ENCODE measurements at regions not wholly inside any gene's neighbourhood (a gene's known extent, or its start where the extent isn't known, plus 50 kb on each side); places are given as distances from the start of the nearest gene placed in this dataset.

DNA sequence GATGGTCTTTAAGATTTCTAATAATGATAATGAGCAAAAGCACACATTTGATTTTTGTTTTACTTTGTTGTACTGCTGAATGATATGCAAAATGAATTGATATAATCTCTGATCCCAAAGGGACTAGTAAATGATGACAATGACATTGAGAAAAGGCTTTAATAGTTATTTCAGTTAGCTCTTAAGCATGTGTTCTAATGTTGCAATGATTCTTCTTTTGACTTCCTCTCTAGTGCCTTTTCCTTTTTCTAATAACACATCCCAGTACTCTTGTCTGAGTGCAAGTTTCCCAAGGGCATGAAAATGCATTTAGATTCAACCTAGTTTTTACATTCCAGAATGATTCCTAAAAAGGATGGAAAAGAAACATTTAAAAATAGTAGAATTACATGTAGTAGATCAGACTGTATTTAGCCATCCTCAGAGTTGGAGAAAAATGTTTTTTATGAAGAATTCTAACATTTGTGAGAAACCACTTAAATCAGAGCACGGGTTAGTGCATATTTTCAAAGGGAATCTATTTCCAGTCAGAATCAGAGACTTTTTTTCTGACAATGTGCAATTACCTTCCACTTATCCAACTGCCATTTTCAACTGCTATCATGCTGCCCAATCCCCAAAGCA, 508.8 kb downstream of the C4orf33 start:
- Mint-ChIP-seq H3K4me1 (no peaks in the 10 kb centered on the region), H3K27me3 (no peaks in the 10 kb centered on the region), H3K9me3 (peaks cover 8% of the 10 kb centered on the region), H3K27ac (ENCODE audit: low read depth) (no peak overlapping the region), H3K4me3 (no peak overlapping the region), H3K36me3 (ENCODE audit: insufficient read depth) (no peaks in the 10 kb centered on the region)
- no peak for DNase-seq (ENCODE audit: low spot score in 2 of 2)
- ATAC-seq (replicated peaks; ENCODE audit: extremely low read depth, poor library complexity, severe bottlenecking), result no peak

DNA sequence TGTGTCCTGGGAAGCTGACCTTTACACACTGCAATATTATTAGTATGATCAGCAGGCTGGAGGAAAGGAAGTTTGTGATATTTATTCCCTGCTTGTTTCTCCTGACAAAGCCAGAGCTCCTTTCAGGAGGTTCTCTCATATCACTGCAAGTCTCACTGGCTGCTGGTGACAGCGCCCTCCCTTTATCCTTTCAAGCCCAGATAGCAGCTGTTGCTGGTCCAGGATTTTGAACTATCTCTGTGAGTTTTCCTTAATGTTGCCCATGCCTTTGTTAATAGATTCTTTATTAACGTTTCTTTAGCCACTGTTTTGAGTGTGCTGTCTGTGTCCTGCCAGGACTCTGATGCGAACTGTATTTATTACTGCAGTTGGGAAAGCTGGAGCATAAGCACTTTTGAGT, 518.7 kb downstream of the C4orf33 start:
- DNase-seq (ENCODE audit: low spot score in 2 of 2) (no peak), ATAC-seq (replicated peaks; ENCODE audit: extremely low read depth, poor library complexity, severe bottlenecking) (no peak)
- Mint-ChIP-seq H3K36me3 (ENCODE audit: insufficient read depth) (no peaks in the 10 kb centered on the region), H3K9me3 (peaks cover 12% of the 10 kb centered on the region), H3K4me3 (no peak overlapping the region), H3K27me3 (no peaks in the 10 kb centered on the region), H3K4me1 (no peaks in the 10 kb centered on the region), H3K27ac (ENCODE audit: low read depth) (no peak overlapping the region)

DNA sequence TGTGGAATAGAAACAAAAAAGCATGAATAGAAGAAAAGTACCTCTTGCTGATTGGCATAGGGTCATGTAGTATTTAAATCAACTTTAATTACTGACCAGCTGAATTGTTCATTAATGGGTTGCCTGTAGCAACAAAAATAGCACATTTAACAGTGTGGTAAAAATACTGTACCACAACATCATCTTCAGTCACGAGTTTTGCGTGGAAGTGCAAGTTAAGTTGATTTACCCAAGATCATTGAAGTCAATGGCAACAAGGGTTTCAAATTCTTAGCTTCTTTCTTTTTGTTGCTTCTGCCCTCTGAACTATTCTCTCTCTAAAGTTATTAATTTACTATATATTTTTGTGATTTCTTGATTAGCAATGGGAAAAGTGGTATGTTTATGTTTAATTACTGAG, 526.6 kb downstream of the C4orf33 start:
- H3K27me3 Mint-ChIP-seq, result no peaks in the 10 kb centered on the region
- no peaks in the 10 kb centered on the region for H3K36me3 Mint-ChIP-seq (ENCODE audit: insufficient read depth)
- DNase-seq (ENCODE audit: low spot score in 2 of 2) (no peak), ATAC-seq (replicated peaks; ENCODE audit: extremely low read depth, poor library complexity, severe bottlenecking) (no peak)
- peaks cover 7% of the 10 kb centered on the region for H3K9me3 Mint-ChIP-seq
- H3K4me3 Mint-ChIP-seq, result no peak overlapping the region
- no peaks in the 10 kb centered on the region for H3K4me1 Mint-ChIP-seq
- no peak overlapping the region for H3K27ac Mint-ChIP-seq (ENCODE audit: low read depth)

DNA sequence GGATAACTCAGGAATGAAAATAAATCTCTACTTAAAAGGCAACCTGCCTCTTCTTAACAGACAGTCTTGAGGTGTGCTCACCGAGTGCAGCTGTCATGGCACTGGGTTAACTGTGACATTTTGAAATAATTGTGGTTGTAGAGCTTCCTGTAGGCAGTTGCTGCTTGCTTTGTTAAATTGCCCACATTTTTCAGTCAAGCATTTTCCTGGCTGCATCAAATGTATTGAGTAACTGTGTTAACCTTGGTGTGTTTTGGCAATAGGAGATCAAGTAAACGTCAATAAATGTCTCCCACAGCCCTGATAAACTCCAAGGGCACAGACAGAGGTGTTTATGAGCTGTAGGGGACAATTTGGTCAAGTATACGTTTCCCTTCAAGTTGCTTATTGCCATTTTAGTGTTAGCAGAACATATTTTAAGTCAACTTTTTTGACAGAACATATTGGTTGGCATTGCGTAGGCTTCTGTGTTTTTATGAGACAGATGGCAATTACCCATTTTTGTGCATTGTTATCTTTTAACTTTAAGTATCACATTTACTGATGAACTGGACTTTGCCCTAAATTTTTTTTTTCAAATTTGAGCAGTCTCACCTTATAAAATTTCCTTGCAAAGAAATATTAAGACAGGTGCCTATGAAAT, 527.4 kb downstream of the C4orf33 start:
- no peak for ATAC-seq (replicated peaks; ENCODE audit: extremely low read depth, poor library complexity, severe bottlenecking)
- DNase-seq (ENCODE audit: low spot score in 2 of 2), result no peak
- H3K4me3 Mint-ChIP-seq, result no peak overlapping the region
- H3K27ac Mint-ChIP-seq (ENCODE audit: low read depth), result no peak overlapping the region
- H3K27me3 Mint-ChIP-seq, result no peaks in the 10 kb centered on the region
- peaks cover 7% of the 10 kb centered on the region for H3K9me3 Mint-ChIP-seq
- H3K36me3 Mint-ChIP-seq (ENCODE audit: insufficient read depth), result no peaks in the 10 kb centered on the region
- H3K4me1 Mint-ChIP-seq, result no peaks in the 10 kb centered on the region

DNA sequence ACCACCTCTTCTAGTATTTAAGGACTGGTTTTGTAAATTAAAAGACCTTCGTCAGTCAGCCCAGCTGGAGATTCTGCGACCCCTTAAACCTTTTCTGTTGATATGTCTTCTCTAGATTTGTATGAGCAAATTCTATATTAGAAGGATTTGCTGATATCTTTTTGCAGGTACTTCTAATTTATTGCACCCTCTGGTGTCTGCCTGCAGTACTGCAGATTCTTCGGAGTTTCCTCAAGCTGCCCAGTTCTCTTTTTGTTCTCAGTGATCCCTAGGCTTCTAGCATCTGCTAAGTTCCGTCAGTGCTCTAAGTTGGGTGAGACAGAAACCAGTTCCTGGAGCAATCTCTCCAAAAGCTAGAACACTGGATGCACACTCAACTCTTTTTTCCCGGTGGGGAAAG, 545.2 kb downstream of the C4orf33 start:
- H3K27me3 Mint-ChIP-seq, result no peaks in the 10 kb centered on the region
- no peak for ATAC-seq (replicated peaks; ENCODE audit: extremely low read depth, poor library complexity, severe bottlenecking)
- H3K4me3 Mint-ChIP-seq, result no peak overlapping the region
- no peaks in the 10 kb centered on the region for H3K9me3 Mint-ChIP-seq
- H3K36me3 Mint-ChIP-seq (ENCODE audit: insufficient read depth), result no peaks in the 10 kb centered on the region
- H3K4me1 Mint-ChIP-seq, result no peaks in the 10 kb centered on the region
- peak in 1 of 2 donors; percentile 16 for DNase-seq (ENCODE audit: low spot score in 2 of 2)
- H3K27ac Mint-ChIP-seq (ENCODE audit: low read depth), result no peak overlapping the region

DNA sequence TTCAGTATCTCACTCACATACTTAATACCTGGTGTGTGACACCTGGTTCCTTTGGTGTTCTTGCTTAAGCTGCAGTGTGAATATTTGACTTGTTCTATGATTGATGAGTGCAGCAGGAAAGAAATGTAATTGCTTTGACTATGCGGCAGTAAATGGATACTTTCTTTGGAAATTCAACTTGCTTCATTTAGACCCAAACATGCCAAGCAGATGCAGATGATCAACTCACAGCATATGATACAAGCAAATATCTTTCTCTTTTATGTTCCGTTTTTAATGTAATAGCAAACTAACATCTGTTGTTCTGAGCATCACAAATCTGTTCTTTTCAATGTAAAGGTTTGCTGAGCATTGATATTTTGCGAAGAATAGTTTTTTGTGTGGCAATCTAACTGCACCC, 549.5 kb downstream of the C4orf33 start:
- no peaks in the 10 kb centered on the region for H3K27me3 Mint-ChIP-seq
- no peaks in the 10 kb centered on the region for H3K4me1 Mint-ChIP-seq
- H3K36me3 Mint-ChIP-seq (ENCODE audit: insufficient read depth), result no peaks in the 10 kb centered on the region
- no peak for ATAC-seq (replicated peaks; ENCODE audit: extremely low read depth, poor library complexity, severe bottlenecking)
- no peaks in the 10 kb centered on the region for H3K9me3 Mint-ChIP-seq
- DNase-seq (ENCODE audit: low spot score in 2 of 2), result no peak
- no peak overlapping the region for H3K4me3 Mint-ChIP-seq
- H3K27ac Mint-ChIP-seq (ENCODE audit: low read depth), result no peak overlapping the region

DNA sequence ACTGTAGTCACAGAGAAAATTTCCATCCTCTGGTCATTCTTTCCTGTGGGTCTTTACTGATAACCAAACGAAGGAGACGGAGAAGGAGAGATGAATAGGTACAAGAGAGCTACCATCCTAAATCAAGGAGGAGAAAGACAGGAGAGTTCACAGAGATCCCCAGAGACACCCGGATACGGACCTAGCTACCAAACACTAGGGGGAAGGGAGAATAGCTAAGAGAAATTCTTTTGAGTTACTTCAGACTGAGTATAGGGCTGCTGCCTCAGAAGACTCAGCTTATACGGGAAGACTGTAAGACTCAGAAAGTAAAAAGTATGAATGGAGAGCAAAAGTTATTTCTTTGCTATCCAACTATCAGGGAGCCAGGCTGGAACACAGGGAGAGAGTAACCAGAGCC, 572.1 kb downstream of the C4orf33 start:
- Mint-ChIP-seq H3K27ac (ENCODE audit: low read depth) (no peak overlapping the region), H3K4me3 (no peak overlapping the region), H3K36me3 (ENCODE audit: insufficient read depth) (peaks cover 2% of the 10 kb centered on the region), H3K4me1 (no peaks in the 10 kb centered on the region), H3K9me3 (peaks cover 4% of the 10 kb centered on the region), H3K27me3 (no peaks in the 10 kb centered on the region)
- DNase-seq (ENCODE audit: low spot score in 2 of 2) (no peak), ATAC-seq (replicated peaks; ENCODE audit: extremely low read depth, poor library complexity, severe bottlenecking) (no peak)

DNA sequence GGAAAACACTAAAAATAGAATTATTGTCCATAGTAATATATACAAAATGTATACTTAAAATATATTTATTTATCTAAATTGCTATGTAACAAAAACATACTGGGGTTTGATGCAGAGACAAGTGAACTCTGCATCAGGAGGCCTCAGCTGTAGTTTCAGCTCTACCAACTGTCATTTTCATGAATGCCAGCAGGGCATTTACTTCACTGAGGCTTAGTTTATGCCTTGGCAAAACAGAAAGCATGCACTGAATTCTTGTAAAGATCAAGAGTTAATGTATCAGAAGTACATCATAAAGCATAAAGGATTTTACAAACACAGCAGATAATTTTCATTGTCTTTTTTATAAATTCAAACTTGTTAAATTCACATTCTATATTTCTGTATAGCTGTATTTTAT, 577.0 kb downstream of the C4orf33 start:
- no peak overlapping the region for H3K4me3 Mint-ChIP-seq

DNA sequence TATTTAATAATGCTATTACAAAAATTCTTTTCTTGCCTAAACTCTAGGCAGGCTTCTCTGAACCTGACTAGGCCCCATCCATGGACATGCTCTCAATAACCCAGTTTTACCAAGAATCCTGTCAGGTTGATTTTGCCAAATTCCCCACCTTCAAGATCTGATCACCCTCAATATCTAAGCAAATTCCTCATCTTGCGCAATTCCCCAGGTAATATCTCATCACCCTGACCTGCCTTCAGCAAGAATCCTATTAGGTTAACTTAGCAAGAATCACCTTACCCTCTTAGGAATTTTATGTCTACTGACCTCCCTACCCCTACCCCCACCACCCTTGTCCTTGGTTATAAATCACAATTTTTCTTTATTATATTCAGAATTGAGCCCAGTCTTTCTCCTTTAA, 579.1 kb downstream of the C4orf33 start:
- H3K36me3 Mint-ChIP-seq (ENCODE audit: insufficient read depth), result no peaks in the 10 kb centered on the region
- no peak for ATAC-seq (replicated peaks; ENCODE audit: extremely low read depth, poor library complexity, severe bottlenecking)
- no peak overlapping the region for H3K4me3 Mint-ChIP-seq
- no peaks in the 10 kb centered on the region for H3K4me1 Mint-ChIP-seq
- H3K27ac Mint-ChIP-seq (ENCODE audit: low read depth), result no peak overlapping the region
- H3K9me3 Mint-ChIP-seq, result peaks cover 12% of the 10 kb centered on the region
- no peaks in the 10 kb centered on the region for H3K27me3 Mint-ChIP-seq
- DNase-seq (ENCODE audit: low spot score in 2 of 2), result no peak

More for the DNA sequence above, 577.0 kb downstream of the C4orf33 start:
- Mint-ChIP-seq H3K27me3 (no peaks in the 10 kb centered on the region), H3K4me1 (no peaks in the 10 kb centered on the region), H3K9me3 (peaks cover 10% of the 10 kb centered on the region), H3K36me3 (ENCODE audit: insufficient read depth) (peaks cover under 1% of the 10 kb centered on the region), H3K27ac (ENCODE audit: low read depth) (no peak overlapping the region)
- no peak for DNase-seq (ENCODE audit: low spot score in 2 of 2)
- no peak for ATAC-seq (replicated peaks; ENCODE audit: extremely low read depth, poor library complexity, severe bottlenecking)

DNA sequence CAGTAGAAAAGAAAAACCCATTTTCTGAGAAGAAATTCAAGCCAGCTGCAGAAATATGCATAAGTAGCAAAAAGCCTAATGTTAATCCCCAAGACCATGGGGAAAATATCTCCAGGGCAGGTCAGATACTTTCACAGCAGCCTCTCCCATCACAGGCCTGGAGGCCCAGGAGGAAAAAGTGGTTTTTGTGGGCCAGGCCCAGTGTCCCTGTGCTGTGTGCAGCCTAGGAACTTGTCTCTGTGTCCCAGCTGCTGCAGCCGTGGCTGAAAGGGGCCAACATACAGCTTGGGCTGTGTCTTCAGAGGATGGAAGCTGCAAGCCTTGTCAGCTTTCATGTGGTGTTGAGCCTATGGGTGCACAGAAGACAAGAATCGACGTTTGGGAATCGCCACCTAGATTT, 581.0 kb downstream of the C4orf33 start:
- Mint-ChIP-seq H3K27ac (ENCODE audit: low read depth) (no peak overlapping the region), H3K4me1 (no peaks in the 10 kb centered on the region), H3K4me3 (no peak overlapping the region), H3K27me3 (no peaks in the 10 kb centered on the region), H3K9me3 (peaks cover 12% of the 10 kb centered on the region), H3K36me3 (ENCODE audit: insufficient read depth) (no peaks in the 10 kb centered on the region)
- DNase-seq (ENCODE audit: low spot score in 2 of 2) (no peak), ATAC-seq (replicated peaks; ENCODE audit: extremely low read depth, poor library complexity, severe bottlenecking) (no peak)

DNA sequence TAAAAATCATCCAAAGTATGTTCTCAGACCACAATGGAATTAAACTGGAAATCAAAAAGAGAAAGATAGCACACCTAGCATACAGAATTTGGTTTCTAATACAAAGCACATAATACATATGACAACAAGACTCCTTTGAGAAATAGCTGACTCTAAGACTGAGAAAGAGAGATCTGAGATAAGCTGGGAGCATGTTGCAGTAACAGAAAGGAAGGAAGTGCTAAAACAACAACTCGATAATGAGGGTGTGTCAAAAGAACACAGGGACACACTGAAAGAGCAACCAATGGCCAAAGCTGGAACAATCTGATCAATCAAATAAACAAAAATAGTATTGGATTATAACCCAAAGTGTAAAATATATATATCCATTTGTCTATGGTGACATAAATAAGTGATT, 586.6 kb downstream of the C4orf33 start:
- H3K4me1 Mint-ChIP-seq, result no peaks in the 10 kb centered on the region
- ATAC-seq (replicated peaks; ENCODE audit: extremely low read depth, poor library complexity, severe bottlenecking) (no peak), DNase-seq (ENCODE audit: low spot score in 2 of 2) (no peak)
- no peaks in the 10 kb centered on the region for H3K27me3 Mint-ChIP-seq
- peaks cover 10% of the 10 kb centered on the region for H3K9me3 Mint-ChIP-seq
- no peak overlapping the region for H3K27ac Mint-ChIP-seq (ENCODE audit: low read depth)
- H3K4me3 Mint-ChIP-seq, result no peak overlapping the region
- H3K36me3 Mint-ChIP-seq (ENCODE audit: insufficient read depth), result no peaks in the 10 kb centered on the region

DNA sequence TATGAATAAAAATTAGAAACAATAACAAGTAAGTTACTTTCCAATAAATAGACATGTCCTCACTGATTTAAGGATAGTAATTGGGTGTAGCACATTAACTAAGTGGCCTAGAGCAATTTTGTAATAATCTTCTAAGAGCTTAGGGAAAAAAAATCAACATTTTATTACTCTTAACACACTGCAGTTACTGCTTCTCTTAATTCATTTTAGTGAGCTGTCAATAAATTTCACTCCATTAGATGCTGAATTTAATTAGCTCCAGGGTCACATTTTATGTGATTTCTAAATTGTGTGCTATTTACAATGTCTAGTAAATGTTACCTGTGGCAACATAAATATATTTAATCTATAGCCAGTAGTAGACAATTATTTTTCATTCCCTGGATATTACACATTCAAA, 612.0 kb downstream of the C4orf33 start:
- Mint-ChIP-seq H3K36me3 (ENCODE audit: insufficient read depth) (peaks cover 1% of the 10 kb centered on the region), H3K4me1 (no peaks in the 10 kb centered on the region), H3K27ac (ENCODE audit: low read depth) (no peak overlapping the region), H3K27me3 (no peaks in the 10 kb centered on the region), H3K4me3 (no peak overlapping the region), H3K9me3 (peaks cover 7% of the 10 kb centered on the region)
- no peak for ATAC-seq (replicated peaks; ENCODE audit: extremely low read depth, poor library complexity, severe bottlenecking)
- DNase-seq (ENCODE audit: low spot score in 2 of 2), result no peak

DNA sequence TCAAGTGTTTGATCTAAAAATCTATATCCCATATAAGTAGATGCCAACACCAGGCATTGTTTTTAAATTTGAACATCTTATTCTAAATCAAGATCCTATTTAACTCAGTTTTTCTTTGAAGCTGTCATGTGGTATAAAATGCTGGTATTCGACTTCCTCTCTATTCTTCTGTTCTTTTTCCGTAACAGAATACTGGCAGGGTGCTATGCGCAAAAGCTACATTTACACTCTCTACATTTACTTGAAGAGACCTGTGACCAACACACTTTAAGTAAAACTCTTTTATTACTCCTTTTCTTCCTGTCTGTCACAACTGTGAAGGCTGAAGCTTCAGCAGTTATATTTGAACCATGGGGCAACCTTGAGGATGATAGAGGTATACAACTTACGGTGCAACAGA, 612.8 kb downstream of the C4orf33 start:
- Mint-ChIP-seq H3K4me1 (no peaks in the 10 kb centered on the region), H3K27ac (ENCODE audit: low read depth) (no peak overlapping the region), H3K4me3 (no peak overlapping the region), H3K36me3 (ENCODE audit: insufficient read depth) (peaks cover 1% of the 10 kb centered on the region), H3K9me3 (peaks cover 7% of the 10 kb centered on the region), H3K27me3 (no peaks in the 10 kb centered on the region)
- ATAC-seq (replicated peaks; ENCODE audit: extremely low read depth, poor library complexity, severe bottlenecking) (no peak), DNase-seq (ENCODE audit: low spot score in 2 of 2) (no peak)
